Activated B cell treated with CpG ODN at 0.5 μM for 24 hours (primary cell): ENCODE measurements at regions not wholly inside any gene's neighbourhood (a gene's known extent, or its start where the extent isn't known, plus 50 kb on each side); places are given as distances from the start of the nearest gene placed in this dataset.

ENCODE experiments used
- ATAC-seq: fragments of 200-7000 bp; cut with Tn5 transposase; one replicate; pipeline ENCODE4 v1.10.0; 2021; ENCODE audit warnings: low read depth, mild to moderate bottlenecking, moderate library complexity
- CTCF ChIA-PET: fragments of 350-600 bp; sonication (Branson Sonifier 250); formaldehyde crosslinking; loops from one replicate; lab custom pipeline; 2021; ENCODE audit warnings: antibody characterized with exemption; lab: Charles Lee
- POLR2A ChIA-PET: fragments of 350-600 bp; sonication (Branson Sonifier 250); formaldehyde crosslinking; loops from one replicate; lab custom pipeline; 2021; ENCODE audit warnings: antibody characterized with exemption; lab: Charles Lee
- DNase-seq: peaks from one replicate; pipeline ENCODE4 v3.0.0; 2022
- H3K27ac Mint-ChIP-seq: one replicate; pipeline ENCODE4 v1.8.0; 2020; ENCODE audit warnings: mixed read lengths
- H3K27me3 Mint-ChIP-seq: one replicate; pipeline ENCODE4 v1.8.0; 2021; ENCODE audit warnings: mixed read lengths
- H3K36me3 Mint-ChIP-seq: one replicate; pipeline ENCODE4 v1.8.0; 2021; ENCODE audit warnings: low read depth, mixed read lengths
- H3K4me1 Mint-ChIP-seq: one replicate; pipeline ENCODE4 v1.8.0; 2021; ENCODE audit warnings: mixed read lengths
- H3K4me3 Mint-ChIP-seq: one replicate; pipeline ENCODE4 v1.8.0; 2020; ENCODE audit warnings: mild to moderate bottlenecking, mixed read lengths
- H3K9me3 Mint-ChIP-seq: one replicate; pipeline ENCODE4 v1.8.0; 2020; ENCODE audit warnings: mixed read lengths
- CTCF ChIP-seq: fragments of 200-600 bp; IDR thresholded peaks from one replicate; pipeline ENCODE4 v1.8.0; 2022; ENCODE audit warnings: antibody characterized with exemption, mild to moderate bottlenecking
- intact Hi-C: fragments of 100-400 bp; cut with micrococcal nuclease; formaldehyde crosslinking; loops from one replicate; pipeline ENCODE4 v1.15.1; 2024

- intact Hi-C loops: no loop called here
- ChIA-PET CTCF (no interaction called here), POLR2A (no interaction called here)
- Mint-ChIP-seq H3K36me3 (no peaks in the 10 kb centered on the region), H3K27me3 (no peaks in the 10 kb centered on the region), H3K27ac (no peak overlapping the region), H3K4me1 (no peaks in the 10 kb centered on the region), H3K4me3 (no peak overlapping the region), H3K9me3 (no peaks in the 10 kb centered on the region)
- ATAC-seq: no peak
- no peak for TF ChIP-seq CTCF
- no peak for DNase-seq
These were observed 389.7 kb downstream of the RPS6KC1 start for GRCh38 chr1:213440766-213441165.

DNA sequence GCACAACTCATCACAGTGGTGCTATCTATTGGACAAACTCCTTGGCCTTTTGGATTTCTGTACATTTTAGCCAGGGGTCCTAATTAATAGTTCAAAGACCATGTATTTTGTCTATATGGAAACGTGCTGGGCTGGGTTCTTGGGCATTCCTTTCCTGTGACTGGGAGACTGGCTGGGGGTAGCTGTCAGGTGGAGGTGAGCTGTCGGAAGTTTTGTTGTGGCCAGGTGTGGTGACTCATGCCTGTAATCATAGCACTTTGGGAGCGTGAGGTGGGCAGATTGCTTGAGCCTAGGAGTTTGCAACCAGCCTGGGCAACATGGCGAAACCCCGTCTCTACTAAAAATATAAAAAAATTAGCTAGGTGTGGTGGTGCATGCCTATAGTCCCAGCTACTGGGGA, 392.4 kb downstream of the RPS6KC1 start:
- no peak for TF ChIP-seq CTCF
- Mint-ChIP-seq H3K36me3 (no peaks in the 10 kb centered on the region), H3K27ac (no peak overlapping the region), H3K4me3 (no peak overlapping the region), H3K4me1 (no peaks in the 10 kb centered on the region), H3K27me3 (no peaks in the 10 kb centered on the region), H3K9me3 (no peaks in the 10 kb centered on the region)
- DNase-seq (no peak), ATAC-seq (no peak)
- POLR2A ChIA-PET: no interaction called here
- intact Hi-C loops: no loop called here
- CTCF ChIA-PET: no interaction called here

DNA sequence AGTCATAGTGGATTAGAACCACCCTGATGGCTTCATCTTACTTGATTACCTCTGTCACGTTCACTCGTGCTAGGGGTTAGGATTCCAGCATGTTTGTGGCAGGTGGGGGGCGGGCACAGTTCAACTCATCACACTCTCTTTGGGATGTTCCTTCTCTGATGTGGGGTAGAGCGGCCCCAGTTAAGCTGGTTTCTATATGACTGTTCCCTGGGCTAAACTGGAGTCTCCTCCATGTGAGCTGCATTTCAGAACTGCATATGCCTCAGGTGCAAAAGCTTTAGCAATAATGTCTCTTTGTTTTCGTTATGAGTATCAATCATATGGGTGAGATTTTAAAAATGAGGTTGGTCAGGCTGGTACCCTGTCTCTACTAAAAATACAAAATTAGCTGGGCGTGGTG, 393.2 kb downstream of the RPS6KC1 start:
- Mint-ChIP-seq H3K27me3 (no peaks in the 10 kb centered on the region), H3K4me1 (no peaks in the 10 kb centered on the region), H3K9me3 (no peaks in the 10 kb centered on the region), H3K4me3 (no peak overlapping the region), H3K27ac (no peak overlapping the region), H3K36me3 (no peaks in the 10 kb centered on the region)
- ChIA-PET CTCF (no interaction called here), POLR2A (no interaction called here)
- TF ChIP-seq CTCF: no peak
- DNase-seq (no peak), ATAC-seq (no peak)
- intact Hi-C loops: no loop called here

- no peaks in the 10 kb centered on the region for H3K4me1 Mint-ChIP-seq
- H3K4me3 Mint-ChIP-seq: no peak overlapping the region
- H3K9me3 Mint-ChIP-seq: no peaks in the 10 kb centered on the region
- POLR2A ChIA-PET: no interaction called here
- CTCF ChIA-PET: no interaction called here
- H3K36me3 Mint-ChIP-seq: no peaks in the 10 kb centered on the region
- no peak for TF ChIP-seq CTCF
- intact Hi-C loops: no loop called here
- no peak overlapping the region for H3K27ac Mint-ChIP-seq
- no peak for ATAC-seq
- no peaks in the 10 kb centered on the region for H3K27me3 Mint-ChIP-seq
- DNase-seq: no peak
These were observed 395.5 kb downstream of the RPS6KC1 start for GRCh38 chr1:213446496-213446895.

DNA sequence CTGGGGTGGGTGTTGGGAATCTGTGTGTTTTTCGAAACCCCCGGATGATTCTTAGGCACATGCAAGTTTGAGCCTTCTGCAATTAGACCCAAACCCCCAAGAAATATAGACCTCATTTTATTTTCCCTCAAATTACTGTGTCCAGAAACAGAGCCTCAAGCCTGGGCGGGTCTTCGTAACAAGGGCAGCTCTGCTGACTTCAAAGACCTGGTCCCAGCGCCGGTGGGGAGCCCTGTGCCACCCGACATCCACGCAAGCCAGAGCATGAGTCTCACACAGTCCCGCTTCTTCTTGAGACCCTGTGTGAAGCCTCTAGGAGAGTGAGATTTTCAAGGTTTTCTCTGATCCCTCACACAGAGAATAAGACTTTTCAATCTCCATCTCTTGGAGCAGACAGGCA, 397.3 kb downstream of the RPS6KC1 start:
- ATAC-seq: no peak
- no peak for DNase-seq
- POLR2A ChIA-PET: no interaction called here
- CTCF ChIA-PET: no interaction called here
- no peak overlapping the region for H3K27ac Mint-ChIP-seq
- intact Hi-C loops: no loop called here
- H3K27me3 Mint-ChIP-seq: no peaks in the 10 kb centered on the region
- H3K4me1 Mint-ChIP-seq: no peaks in the 10 kb centered on the region
- no peak for TF ChIP-seq CTCF
- no peak overlapping the region for H3K4me3 Mint-ChIP-seq
- H3K9me3 Mint-ChIP-seq: no peaks in the 10 kb centered on the region
- H3K36me3 Mint-ChIP-seq: no peaks in the 10 kb centered on the region
